H9 (cell line): ENCODE measurements at regions not wholly inside any gene's neighbourhood (a gene's known extent, or its start where the extent isn't known, plus 50 kb on each side); places are given as distances from the start of the nearest gene placed in this dataset.
"Not testable (repeated sequence)": the region's sequence is repeated elsewhere in the genome, so short reads cannot be mapped to it uniquely, and the experiment has no call there.

Experiments
- DNase-seq: peaks from one replicate; pipeline ENCODE4 v3.0.0-alpha.2; 2017
- H2AFZ ChIP-seq: one replicate; pipeline ENCODE4 v1.6.1; 2013; ENCODE audit warnings: mild to moderate bottlenecking, low read length, control low read depth, moderate library complexity
- H2AK5ac ChIP-seq: 2 replicates; pipeline ENCODE4 v1.6.1; 2013; ENCODE audit warnings: low read length, control low read depth, mixed read lengths; ENCODE audit not compliant: insufficient read length
- H2BK120ac ChIP-seq: one replicate; pipeline ENCODE4 v1.6.1; 2013; ENCODE audit warnings: low read depth, mild to moderate bottlenecking, low read length, control low read depth, inconsistent platforms; ENCODE audit not compliant: poor library complexity, severe bottlenecking
- H2BK12ac ChIP-seq: 2 replicates; pipeline ENCODE4 v1.6.1; 2013; ENCODE audit warnings: low read length, control low read depth, mixed read lengths, low read depth; ENCODE audit not compliant: insufficient read length
- H2BK15ac ChIP-seq: 2 replicates; pipeline ENCODE4 v1.6.1; 2013; ENCODE audit warnings: low read depth, low read length, control low read depth
- H2BK20ac ChIP-seq: one replicate; pipeline ENCODE4 v1.6.1; 2013; ENCODE audit warnings: low read depth, mild to moderate bottlenecking, low read length, control low read depth, inconsistent platforms; ENCODE audit not compliant: poor library complexity, severe bottlenecking
- H2BK5ac ChIP-seq: 2 replicates; pipeline ENCODE4 v1.6.1; 2013; ENCODE audit warnings: low read length, control low read depth, mixed read lengths; ENCODE audit not compliant: insufficient read length
- H3K14ac ChIP-seq: 2 replicates; pipeline ENCODE4 v1.6.1; 2013; ENCODE audit warnings: low read length, control low read depth; ENCODE audit not compliant: insufficient read depth
- H3K18ac ChIP-seq: 2 replicates; pipeline ENCODE4 v1.6.1; 2013; ENCODE audit warnings: low read depth, mild to moderate bottlenecking, mixed read lengths, low read length, control low read depth; ENCODE audit not compliant: insufficient read length
- H3K23ac ChIP-seq: 2 replicates; pipeline ENCODE4 v1.6.1; 2013; ENCODE audit warnings: low read length, control low read depth, mixed read lengths, low read depth; ENCODE audit not compliant: insufficient read length
- H3K23me2 ChIP-seq: 2 replicates; pipeline ENCODE4 v1.6.1; 2013; ENCODE audit warnings: low read depth, mild to moderate bottlenecking, mixed read lengths, low read length, control low read depth; ENCODE audit not compliant: insufficient read length, poor library complexity, severe bottlenecking
- H3K27ac ChIP-seq: 2 replicates; pipeline ENCODE4 v1.5.1; 2013; ENCODE audit warnings: low read length, control low read depth, mixed read lengths, low read depth; ENCODE audit not compliant: insufficient read length
- H3K27me3 ChIP-seq: 2 replicates; pipeline ENCODE4 v1.6.1; 2013; ENCODE audit warnings: low read length, control low read depth, inconsistent platforms; ENCODE audit not compliant: insufficient read depth
- H3K4ac ChIP-seq: 2 replicates; pipeline ENCODE4 v1.6.1; 2013; ENCODE audit warnings: low read depth, mild to moderate bottlenecking, control low read depth, inconsistent platforms, low read length, moderate library complexity
- H3K4me1 ChIP-seq: 2 replicates; pipeline ENCODE4 v1.6.1; 2013; ENCODE audit warnings: low read length, control low read depth, inconsistent platforms; ENCODE audit not compliant: insufficient read depth
- H3K4me2 ChIP-seq: 2 replicates; pipeline ENCODE4 v1.6.1; 2013; ENCODE audit warnings: low read length, control low read depth, mixed read lengths; ENCODE audit not compliant: insufficient read length, insufficient read depth
- H3K56ac ChIP-seq: 2 replicates; pipeline ENCODE4 v1.6.1; 2013; ENCODE audit warnings: low read depth, mild to moderate bottlenecking, mixed read lengths, low read length, control low read depth; ENCODE audit not compliant: insufficient read length
- H3K79me1 ChIP-seq: 2 replicates; pipeline ENCODE4 v1.6.1; 2013; ENCODE audit warnings: low read depth, mild to moderate bottlenecking, moderate library complexity, low read length, control low read depth, inconsistent platforms; ENCODE audit not compliant: insufficient read depth, poor library complexity, severe bottlenecking
- H3K79me2 ChIP-seq: 2 replicates; pipeline ENCODE4 v1.6.1; 2013; ENCODE audit warnings: low read length, control low read depth, inconsistent platforms; ENCODE audit not compliant: insufficient read depth
- H3K9ac ChIP-seq: 2 replicates; pipeline ENCODE4 v1.6.1; 2013; ENCODE audit warnings: low read length, control low read depth, mixed read lengths; ENCODE audit not compliant: insufficient read length; ENCODE audit errors: extremely low read depth
- H3K9me3 ChIP-seq: one replicate; pipeline ENCODE4 v1.6.1; 2013; ENCODE audit warnings: low read depth, low read length, inconsistent platforms; ENCODE audit not compliant: control insufficient read depth
- H3T11ph ChIP-seq: one replicate; pipeline ENCODE4 v1.6.1; 2013; ENCODE audit warnings: mild to moderate bottlenecking, low read length, control low read depth, inconsistent platforms
- H4K20me1 ChIP-seq: one replicate; pipeline ENCODE4 v1.6.1; 2013; ENCODE audit not compliant: control insufficient read depth, insufficient read length, insufficient read depth
- H4K5ac ChIP-seq: 2 replicates; pipeline ENCODE4 v1.6.1; 2013; ENCODE audit warnings: low read depth, mild to moderate bottlenecking, mixed read lengths, low read length, control low read depth; ENCODE audit not compliant: insufficient read length
- H4K8ac ChIP-seq: replicated peaks from 2 replicates; pipeline ENCODE4 v1.6.1; 2013; ENCODE audit warnings: low read length, control low read depth, mixed read lengths, low read depth; ENCODE audit not compliant: insufficient read length
- H4K91ac ChIP-seq: 2 replicates; pipeline ENCODE4 v1.6.1; 2013; ENCODE audit warnings: low read depth, mild to moderate bottlenecking, moderate library complexity, mixed read lengths, low read length, control low read depth; ENCODE audit not compliant: insufficient read length
- H3K27ac Mint-ChIP-seq, 3 experiments: 2 replicates in 2 of 3; 3 replicates in 1 of 3; pipeline ENCODE4 v1.8.0; 2020 to 2021; ENCODE audit warnings: mixed read lengths in 3 of 3, mild to moderate bottlenecking in 1 of 3, moderate library complexity in 1 of 3
- H3K27me3 Mint-ChIP-seq: 2 replicates; pipeline ENCODE4 v1.8.0; 2021; ENCODE audit warnings: low read depth, mild to moderate bottlenecking, moderate library complexity, mixed read lengths
- H3K36me3 Mint-ChIP-seq, 3 experiments: 2 replicates in 2 of 3; 3 replicates in 1 of 3; pipeline ENCODE4 v1.8.0; 2020 to 2021; ENCODE audit warnings: low read depth in 3 of 3, mixed read lengths in 3 of 3; ENCODE audit not compliant: insufficient read depth in 1 of 3
- H3K4me1 Mint-ChIP-seq, 2 experiments: 2 replicates each; pipeline ENCODE4 v1.8.0; 2020; ENCODE audit warnings: mixed read lengths in 2 of 2
- H3K4me3 Mint-ChIP-seq, 2 experiments: 2 replicates in 1 of 2; 3 replicates in 1 of 2; pipeline ENCODE4 v1.8.0; 2020 to 2021; ENCODE audit warnings: mild to moderate bottlenecking in 2 of 2, mixed read lengths in 2 of 2, moderate library complexity in 1 of 2
- H3K9me3 Mint-ChIP-seq, 2 experiments: 2 replicates in 1 of 2; 3 replicates in 1 of 2; pipeline ENCODE4 v1.8.0; 2020; ENCODE audit warnings: mild to moderate bottlenecking in 2 of 2, mixed read lengths in 2 of 2, moderate library complexity in 1 of 2
- WGBS: extraction: QIAGEN DNeasy Blood & Tissue Kit; methylation state at CpG from one replicate; pipeline ENCODE4 v1.1.7; 2013; ENCODE audit warnings: missing lambda C conversion rate, low lambda C conversion rate, mixed read lengths; ENCODE audit not compliant: insufficient read length; ENCODE audit errors: extremely low coverage; 5-methylcytosine and 5-hydroxymethylcytosine counted together

DNA sequence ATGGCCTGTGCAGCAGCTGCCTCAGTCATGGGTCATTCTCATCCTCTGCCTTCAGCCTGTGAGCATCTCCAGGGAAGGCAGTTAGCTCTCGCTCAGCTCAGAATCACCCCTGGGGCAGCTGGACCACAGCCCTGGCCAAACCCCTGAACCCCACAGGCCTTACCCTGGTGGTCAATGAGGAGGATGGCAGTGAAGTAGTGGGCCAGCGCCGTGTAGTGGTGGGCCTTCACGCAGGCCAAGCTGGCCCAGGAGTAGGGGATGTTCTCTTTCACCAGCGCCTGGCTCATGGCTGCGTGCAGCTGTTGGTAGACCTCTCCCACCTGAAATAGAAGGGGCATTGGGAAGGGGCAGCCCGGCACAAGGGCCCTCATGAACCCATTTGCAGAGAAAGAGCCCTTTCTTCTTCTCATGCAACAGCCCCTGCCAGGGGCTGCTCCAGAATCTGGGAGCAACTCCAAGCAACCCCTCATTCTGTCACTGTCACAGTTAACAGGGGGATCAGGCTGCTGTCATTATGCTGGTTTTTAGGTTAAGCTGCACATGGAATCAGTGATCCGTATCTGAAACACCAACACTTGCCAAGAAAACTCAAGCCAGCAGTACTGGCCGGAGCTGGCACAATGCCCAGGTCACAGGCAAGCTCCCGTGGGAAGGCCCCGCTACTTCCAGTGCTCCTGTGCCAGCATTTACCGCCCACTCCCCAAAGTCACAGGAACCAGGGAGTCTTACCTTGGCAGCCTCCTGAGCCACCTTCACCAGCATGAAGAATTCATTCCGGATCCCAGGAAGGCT is 290.2 kb downstream of the GOLGA6L6 start:
- not testable (repeated sequence) for H3K14ac ChIP-seq, H3K18ac ChIP-seq, H2BK15ac ChIP-seq, H3K23ac ChIP-seq, H2BK5ac ChIP-seq, H3K79me2 ChIP-seq, DNase-seq, H3T11ph ChIP-seq, H3K4me1 Mint-ChIP-seq, H4K5ac ChIP-seq, H3K4ac ChIP-seq, H3K4me2 ChIP-seq, H3K56ac ChIP-seq, H4K20me1 ChIP-seq, H3K79me1 ChIP-seq, H3K27ac ChIP-seq, H3K27ac Mint-ChIP-seq, H3K4me3 Mint-ChIP-seq, H3K27me3 ChIP-seq, H2BK20ac ChIP-seq, H2BK12ac ChIP-seq, H4K91ac ChIP-seq, H2BK120ac ChIP-seq, H3K9ac ChIP-seq, H2AK5ac ChIP-seq, H3K23me2 ChIP-seq, H2AFZ ChIP-seq, H4K8ac ChIP-seq, H3K4me1 ChIP-seq
- peaks cover 94% of the 10 kb centered on the region for H3K9me3 ChIP-seq
- WGBS = no CpG with 5 or more reads among the region's 13 CpGs
- Mint-ChIP-seq H3K27me3 (peaks cover 20% of the 10 kb centered on the region), H3K36me3 (peaks cover 19 to 57% (median 41%) of the 10 kb centered on the region in 3 experiments), H3K9me3 (peaks cover 65 to 80% of the 10 kb centered on the region in 2 experiments)

DNA sequence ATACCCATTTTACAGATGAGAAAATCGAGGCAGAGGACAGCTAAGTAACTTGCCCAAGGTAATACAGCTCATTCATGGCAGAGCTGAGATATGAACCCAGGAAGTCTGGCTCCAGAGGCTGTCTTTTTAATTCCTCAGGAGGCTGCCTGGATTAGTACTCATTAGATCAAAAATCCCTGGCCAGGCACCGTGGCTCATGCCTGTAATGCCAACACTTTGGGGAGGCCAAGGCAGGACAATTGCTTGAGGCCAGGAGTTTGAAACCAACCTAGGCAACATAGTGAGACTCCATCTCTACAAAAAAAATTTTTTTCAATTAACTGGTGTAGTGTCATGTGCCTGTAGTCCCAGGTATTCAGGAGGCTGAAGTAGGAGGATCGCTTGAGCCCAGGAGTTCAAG is 291.4 kb downstream of the GOLGA6L6 start:
- H2BK12ac ChIP-seq, H3K9ac ChIP-seq, H3K27ac ChIP-seq, H4K20me1 ChIP-seq, H3K27ac Mint-ChIP-seq, H2BK120ac ChIP-seq, H3K4me1 ChIP-seq, H3K79me2 ChIP-seq, H3K4me1 Mint-ChIP-seq, H3T11ph ChIP-seq, H3K56ac ChIP-seq, H3K18ac ChIP-seq, H3K4me3 Mint-ChIP-seq, H3K23me2 ChIP-seq, H4K8ac ChIP-seq, H3K23ac ChIP-seq, H3K14ac ChIP-seq, H3K4ac ChIP-seq, H2AFZ ChIP-seq, H2BK5ac ChIP-seq, DNase-seq, H2AK5ac ChIP-seq, H3K27me3 ChIP-seq, H3K79me1 ChIP-seq, H2BK15ac ChIP-seq, H2BK20ac ChIP-seq, H4K91ac ChIP-seq, H3K4me2 ChIP-seq, H4K5ac ChIP-seq: not testable (repeated sequence)
- peaks cover 19 to 50% (median 35%) of the 10 kb centered on the region in 3 experiments for H3K36me3 Mint-ChIP-seq
- peaks cover 94% of the 10 kb centered on the region for H3K9me3 ChIP-seq
- no CpG with 5 or more reads among the region's 3 CpGs for WGBS
- H3K27me3 Mint-ChIP-seq = peaks cover 16% of the 10 kb centered on the region
- H3K9me3 Mint-ChIP-seq = peaks cover 65 to 69% of the 10 kb centered on the region in 2 experiments
